Duodenal mucosa (tissue), 2 donors: ENCODE measurements at regions not wholly inside any gene's neighbourhood (a gene's known extent, or its start where the extent isn't known, plus 50 kb on each side); places are given as distances from the start of the nearest gene placed in this dataset.

Source experiments
- H3K27ac ChIP-seq: one replicate; pipeline ENCODE4 v1.7.0; 2013; ENCODE audit warnings: low read depth, low read length
- H3K27me3 ChIP-seq, 2 donors: one replicate each; pipeline ENCODE4 v1.7.0; 2013; ENCODE audit warnings: low read length in 2 of 2, control low read depth in 1 of 2; ENCODE audit not compliant: insufficient read depth in 2 of 2, control insufficient read depth in 1 of 2
- H3K36me3 ChIP-seq, 2 donors: one replicate each; pipeline ENCODE4 v1.7.0; 2013; ENCODE audit warnings: low read length in 2 of 2, control low read depth in 1 of 2; ENCODE audit not compliant: insufficient read depth in 2 of 2, control insufficient read depth in 1 of 2
- H3K4me1 ChIP-seq, 2 donors: one replicate each; pipeline ENCODE4 v1.7.0; 2013; ENCODE audit warnings: low read length in 2 of 2, control low read depth in 1 of 2; ENCODE audit not compliant: insufficient read depth in 2 of 2, control insufficient read depth in 1 of 2
- H3K4me3 ChIP-seq, 2 donors: one replicate each; pipeline ENCODE4 v1.7.0; 2013; ENCODE audit warnings: low read length in 2 of 2, low read depth in 1 of 2
- H3K9ac ChIP-seq, 2 donors: one replicate each; pipeline ENCODE4 v1.7.0; 2013; ENCODE audit warnings: low read length in 2 of 2, low read depth in 1 of 2
- H3K9me3 ChIP-seq, 2 donors: one replicate each; pipeline ENCODE4 v1.7.0; 2013; ENCODE audit warnings: low read length in 2 of 2, control low read depth in 1 of 2; ENCODE audit not compliant: control insufficient read depth in 1 of 2

- Histone ChIP-seq H3K9me3 (no peaks in the 10 kb centered on the region), H3K4me1 (no peaks in the 10 kb centered on the region), H3K27me3 (no peaks in the 10 kb centered on the region), H3K9ac (no peak overlapping the region), H3K27ac (no peak overlapping the region), H3K4me3 (no peak overlapping the region), H3K36me3 (no peaks in the 10 kb centered on the region)
These were observed 166.7 kb downstream of the TINAG start for GRCh38 chr6:54474898-54475297.

DNA sequence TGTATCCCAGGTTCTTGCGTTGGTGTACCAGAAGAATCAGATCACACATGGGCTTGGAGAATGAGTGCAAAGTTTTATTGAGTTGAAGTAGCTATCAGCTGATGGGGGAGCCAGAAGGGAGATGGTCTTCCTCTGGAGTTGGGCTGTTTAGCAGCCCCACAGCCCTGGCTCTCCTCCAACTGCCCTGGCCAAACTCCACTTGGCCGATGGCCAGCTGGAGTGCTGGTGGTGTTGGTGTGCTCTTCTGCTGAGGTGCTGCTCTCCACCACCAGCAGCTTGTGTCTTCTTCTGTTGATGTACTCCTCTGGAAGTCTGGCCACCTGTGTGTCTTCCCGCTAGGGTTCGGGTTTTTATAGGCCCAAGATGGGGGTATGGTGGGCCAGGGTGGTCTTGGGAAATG is 172.8 kb downstream of the TINAG start:
- no peaks in the 10 kb centered on the region for H3K4me1 ChIP-seq
- no peaks in the 10 kb centered on the region for H3K36me3 ChIP-seq
- H3K9ac ChIP-seq = no peak overlapping the region
- H3K27ac ChIP-seq = no peak overlapping the region
- no peaks in the 10 kb centered on the region for H3K27me3 ChIP-seq
- H3K4me3 ChIP-seq = no peak overlapping the region
- no peaks in the 10 kb centered on the region for H3K9me3 ChIP-seq

GRCh38 chr6:54491431-54491830 is 183.2 kb downstream of the TINAG start:
- Histone ChIP-seq H3K4me1 (no peaks in the 10 kb centered on the region), H3K27ac (no peak overlapping the region), H3K9ac (no peak overlapping the region), H3K36me3 (no peaks in the 10 kb centered on the region), H3K4me3 (no peak overlapping the region), H3K9me3 (no peaks in the 10 kb centered on the region), H3K27me3 (no peaks in the 10 kb centered on the region)

DNA sequence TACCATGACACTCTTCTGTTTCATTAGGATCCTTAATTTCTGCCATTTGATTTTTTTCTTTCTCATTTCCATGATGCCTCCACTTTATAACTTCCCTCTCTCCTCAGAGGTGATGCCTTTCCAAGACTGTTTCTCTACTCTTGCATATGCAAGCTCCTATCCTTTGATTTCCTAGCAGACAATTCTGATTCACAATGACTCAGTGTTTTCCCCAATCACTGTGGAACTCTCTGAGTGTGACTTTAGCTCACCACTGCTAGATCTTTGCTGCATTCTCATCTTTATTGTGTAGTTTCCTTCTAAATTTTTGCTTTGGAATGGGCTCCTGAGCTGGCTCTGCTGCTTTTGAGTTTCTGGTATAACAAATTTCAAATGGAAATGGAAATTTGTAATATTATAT is 184.9 kb downstream of the TINAG start:
- H3K27ac ChIP-seq = no peak overlapping the region

DNA sequence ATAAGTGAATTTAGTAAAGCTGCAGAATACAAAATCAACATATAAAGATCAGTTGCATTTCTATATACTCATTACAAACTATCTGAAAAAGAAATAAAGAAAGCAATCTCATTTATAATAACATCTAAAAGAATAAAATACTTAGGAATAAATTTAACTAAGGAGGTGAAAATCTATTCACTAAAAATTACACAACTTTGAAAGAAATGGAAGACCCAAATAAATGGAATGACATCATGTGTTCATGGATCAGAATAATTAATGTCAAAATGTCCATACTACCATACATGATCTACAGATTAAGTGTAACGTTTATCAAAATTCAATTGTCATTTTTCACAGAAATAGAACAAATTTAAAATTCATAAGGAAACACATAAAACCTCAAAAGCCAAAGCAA is 194.9 kb downstream of the TINAG start:
- no peak overlapping the region for H3K4me3 ChIP-seq
- no peaks in the 10 kb centered on the region for H3K36me3 ChIP-seq
- H3K27ac ChIP-seq = no peak overlapping the region
- no peak overlapping the region for H3K9ac ChIP-seq
- H3K4me1 ChIP-seq = no peaks in the 10 kb centered on the region
- peaks cover 0 to 5% of the 10 kb centered on the region in 2 donors for H3K9me3 ChIP-seq
- no peaks in the 10 kb centered on the region for H3K27me3 ChIP-seq

More for the DNA sequence above, 184.9 kb downstream of the TINAG start:
- Histone ChIP-seq H3K36me3 (no peaks in the 10 kb centered on the region), H3K4me3 (no peak overlapping the region), H3K9me3 (no peaks in the 10 kb centered on the region), H3K9ac (no peak overlapping the region), H3K4me1 (no peaks in the 10 kb centered on the region), H3K27me3 (no peaks in the 10 kb centered on the region)

- H3K4me1 ChIP-seq = no peaks in the 10 kb centered on the region
These were observed 206.8 kb downstream of the TINAG start for GRCh38 chr6:54515013-54515412.

GRCh38 chr6:54515713-54516112 is 207.5 kb downstream of the TINAG start:
- Histone ChIP-seq H3K9me3 (no peaks in the 10 kb centered on the region), H3K9ac (no peak overlapping the region), H3K27ac (no peak overlapping the region), H3K36me3 (no peaks in the 10 kb centered on the region), H3K27me3 (no peaks in the 10 kb centered on the region), H3K4me3 (no peak overlapping the region), H3K4me1 (no peaks in the 10 kb centered on the region)

More at GRCh38 chr6:54515013-54515412, 206.8 kb downstream of the TINAG start:
- Histone ChIP-seq H3K36me3 (no peaks in the 10 kb centered on the region), H3K27me3 (no peaks in the 10 kb centered on the region), H3K9me3 (no peaks in the 10 kb centered on the region), H3K9ac (no peak overlapping the region), H3K4me3 (no peak overlapping the region), H3K27ac (no peak overlapping the region)

- H3K9ac ChIP-seq = no peak overlapping the region
- no peak overlapping the region for H3K27ac ChIP-seq
- H3K36me3 ChIP-seq = no peaks in the 10 kb centered on the region
- no peaks in the 10 kb centered on the region for H3K4me1 ChIP-seq
- no peaks in the 10 kb centered on the region for H3K27me3 ChIP-seq
- no peaks in the 10 kb centered on the region for H3K9me3 ChIP-seq
- H3K4me3 ChIP-seq = no peak overlapping the region
These were observed 208.1 kb downstream of the TINAG start for GRCh38 chr6:54516321-54516720.

DNA sequence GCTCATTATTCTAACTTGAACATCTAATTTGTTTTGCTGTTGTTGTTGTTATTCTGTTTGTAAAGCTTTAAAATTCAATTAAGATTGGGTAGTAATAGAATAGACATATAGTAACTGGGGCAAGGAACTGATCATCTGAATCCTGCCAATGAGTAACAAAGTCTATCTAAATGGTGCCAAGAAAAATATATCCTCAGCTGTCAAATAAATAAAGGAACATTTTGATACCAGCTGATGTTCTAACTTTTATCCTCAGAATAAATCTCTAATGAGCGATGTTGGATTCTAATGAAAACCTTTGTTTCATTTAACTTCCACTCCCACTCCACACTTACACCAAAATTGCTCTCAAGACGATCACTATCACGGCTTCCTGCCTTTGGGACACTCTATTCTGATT is 210.9 kb downstream of the TINAG start:
- Histone ChIP-seq H3K27me3 (no peaks in the 10 kb centered on the region), H3K27ac (no peak overlapping the region)

DNA sequence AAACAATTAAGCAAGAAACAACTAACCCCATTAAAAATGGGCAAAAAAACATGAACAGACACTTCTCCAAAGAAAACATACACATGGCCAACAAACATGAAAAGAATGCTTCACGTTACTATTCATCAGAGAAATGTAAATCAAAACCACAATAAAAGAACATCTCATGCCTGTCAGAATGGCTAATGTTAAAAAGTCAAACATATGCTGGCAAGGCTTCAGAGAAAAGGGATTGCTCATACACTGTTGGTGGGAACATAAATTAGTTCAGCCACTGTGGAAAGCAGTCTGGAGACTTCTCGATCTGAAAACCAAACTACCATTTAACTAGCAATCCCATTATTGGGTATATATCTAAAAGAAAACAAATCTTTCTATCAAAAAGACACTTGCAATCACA is 217.5 kb downstream of the TINAG start:
- Histone ChIP-seq H3K4me1 (no peaks in the 10 kb centered on the region), H3K27me3 (no peaks in the 10 kb centered on the region), H3K4me3 (no peak overlapping the region)

More for the DNA sequence above, 210.9 kb downstream of the TINAG start:
- Histone ChIP-seq H3K9me3 (no peaks in the 10 kb centered on the region), H3K9ac (no peak overlapping the region), H3K4me1 (no peaks in the 10 kb centered on the region), H3K4me3 (no peak overlapping the region), H3K36me3 (no peaks in the 10 kb centered on the region)

GRCh38 chr6:54533567-54533966 is 225.3 kb downstream of the TINAG start:
- Histone ChIP-seq H3K4me3 (no peak overlapping the region), H3K36me3 (no peaks in the 10 kb centered on the region), H3K9ac (no peak overlapping the region), H3K27ac (no peak overlapping the region), H3K9me3 (no peaks in the 10 kb centered on the region), H3K27me3 (no peaks in the 10 kb centered on the region), H3K4me1 (no peaks in the 10 kb centered on the region)

More for the DNA sequence above, 217.5 kb downstream of the TINAG start:
- H3K9ac ChIP-seq = no peak overlapping the region
- H3K36me3 ChIP-seq = no peaks in the 10 kb centered on the region
- no peaks in the 10 kb centered on the region for H3K9me3 ChIP-seq
- H3K27ac ChIP-seq = no peak overlapping the region
